ENCODE measurements at regions not wholly inside any gene's neighbourhood (a gene's known extent, or its start where the extent isn't known, plus 50 kb on each side); places are given as distances from the start of the nearest gene placed in this dataset.

GRCh38 chr5:133877351-133878235, 90.8 kb downstream of the C5orf15 start:
- peaks cover 21% of the 10 kb centered on the region for H3K4me1 Mint-ChIP-seq (ENCODE audit: low read depth)
- no peak for DNase-seq (ENCODE audit: low spot score)
- intact Hi-C loops (cut with micrococcal nuclease), result loop anchor here (10.0 kb wide), 1 partner anchor 763 kb away; no protein-coding TSS in a partner anchor
- H3K27ac Mint-ChIP-seq, result no peak overlapping the region
- no peaks in the 10 kb centered on the region for H3K27me3 Mint-ChIP-seq (ENCODE audit: low read depth)
- peaks cover 4% of the 10 kb centered on the region for H3K36me3 Mint-ChIP-seq (ENCODE audit: low read depth)
- no peak overlapping the region for H3K4me3 Mint-ChIP-seq (ENCODE audit: low read depth)
- H3K9me3 Mint-ChIP-seq, result peaks cover 19% of the 10 kb centered on the region

GRCh38 chr5:133876266-133876665, 92.2 kb downstream of the C5orf15 start:
- no peaks in the 10 kb centered on the region for H3K27me3 Mint-ChIP-seq (ENCODE audit: low read depth)
- DNase-seq (ENCODE audit: low spot score), result no peak
- H3K4me3 Mint-ChIP-seq (ENCODE audit: low read depth), result no peak overlapping the region
- peaks cover 19% of the 10 kb centered on the region for H3K9me3 Mint-ChIP-seq
- peaks cover 4% of the 10 kb centered on the region for H3K36me3 Mint-ChIP-seq (ENCODE audit: low read depth)
- H3K27ac Mint-ChIP-seq, result no peak overlapping the region
- peaks cover 22% of the 10 kb centered on the region for H3K4me1 Mint-ChIP-seq (ENCODE audit: low read depth)
- intact Hi-C loops (cut with micrococcal nuclease), result loop anchor here (10.0 kb wide), 1 partner anchor 761 kb away; no protein-coding TSS in a partner anchor

GRCh38 chr5:133875179-133875578, 93.2 kb downstream of the C5orf15 start:
- H3K36me3 Mint-ChIP-seq (ENCODE audit: low read depth), result peaks cover 4% of the 10 kb centered on the region
- H3K4me1 Mint-ChIP-seq (ENCODE audit: low read depth), result peaks cover 27% of the 10 kb centered on the region
- intact Hi-C loops (cut with micrococcal nuclease), result loop anchor here (10.0 kb wide), 1 partner anchor 760 kb away; no protein-coding TSS in a partner anchor
- H3K27me3 Mint-ChIP-seq (ENCODE audit: low read depth), result no peaks in the 10 kb centered on the region
- H3K27ac Mint-ChIP-seq, result peak overlapping the region; percentile 89
- no peak for DNase-seq (ENCODE audit: low spot score)
- no peak overlapping the region for H3K4me3 Mint-ChIP-seq (ENCODE audit: low read depth)
- H3K9me3 Mint-ChIP-seq, result peaks cover 19% of the 10 kb centered on the region

- H3K27ac Mint-ChIP-seq, result peak overlapping the region; percentile 89
- peaks cover 4% of the 10 kb centered on the region for H3K36me3 Mint-ChIP-seq (ENCODE audit: low read depth)
- intact Hi-C loops (cut with micrococcal nuclease), result loop anchor here (10.0 kb wide), 1 partner anchor 759 kb away; no protein-coding TSS in a partner anchor
- H3K27me3 Mint-ChIP-seq (ENCODE audit: low read depth), result no peaks in the 10 kb centered on the region
- no peak overlapping the region for H3K4me3 Mint-ChIP-seq (ENCODE audit: low read depth)
- H3K9me3 Mint-ChIP-seq, result peaks cover 19% of the 10 kb centered on the region
- H3K4me1 Mint-ChIP-seq (ENCODE audit: low read depth), result peaks cover 35% of the 10 kb centered on the region
- DNase-seq (ENCODE audit: low spot score), result no peak
These were observed 95.0 kb downstream of the C5orf15 start for GRCh38 chr5:133873449-133873848.

GRCh38 chr5:133870661-133871060, 97.8 kb downstream of the C5orf15 start:
- Mint-ChIP-seq H3K4me3 (ENCODE audit: low read depth) (no peak overlapping the region), H3K4me1 (ENCODE audit: low read depth) (peaks cover 35% of the 10 kb centered on the region), H3K27ac (peak overlapping the region; percentile 61), H3K9me3 (peaks cover 15% of the 10 kb centered on the region), H3K27me3 (ENCODE audit: low read depth) (no peaks in the 10 kb centered on the region), H3K36me3 (ENCODE audit: low read depth) (peaks cover 4% of the 10 kb centered on the region)
- DNase-seq (ENCODE audit: low spot score), result no peak
- intact Hi-C loops (cut with micrococcal nuclease), result loop anchor here (10.0 kb wide), 1 partner anchor 756 kb away; no protein-coding TSS in a partner anchor

- Mint-ChIP-seq H3K27ac (peak overlapping the region; percentile 9), H3K27me3 (ENCODE audit: low read depth) (no peaks in the 10 kb centered on the region), H3K36me3 (ENCODE audit: low read depth) (peaks cover 4% of the 10 kb centered on the region), H3K9me3 (peaks cover 6% of the 10 kb centered on the region), H3K4me3 (ENCODE audit: low read depth) (no peak overlapping the region), H3K4me1 (ENCODE audit: low read depth) (peaks cover 30% of the 10 kb centered on the region)
- DNase-seq (ENCODE audit: low spot score), result no peak
- intact Hi-C loops (cut with micrococcal nuclease), result loop anchor here (1.0 to 10.0 kb wide), 4 partner anchors 115 to 755 kb away; no protein-coding TSS in a partner anchor
These were observed 98.7 kb downstream of the C5orf15 start for GRCh38 chr5:133869519-133870335.

- intact Hi-C loops (cut with micrococcal nuclease), result loop anchor here (1.0 to 10.0 kb wide), 3 partner anchors 115 to 317 kb away; no protein-coding TSS in a partner anchor
- peaks cover 3% of the 10 kb centered on the region for H3K9me3 Mint-ChIP-seq
- H3K4me3 Mint-ChIP-seq (ENCODE audit: low read depth), result no peak overlapping the region
- no peaks in the 10 kb centered on the region for H3K27me3 Mint-ChIP-seq (ENCODE audit: low read depth)
- H3K36me3 Mint-ChIP-seq (ENCODE audit: low read depth), result peaks cover 2% of the 10 kb centered on the region
- peak; percentile 68 for DNase-seq (ENCODE audit: low spot score)
- peaks cover 24% of the 10 kb centered on the region for H3K4me1 Mint-ChIP-seq (ENCODE audit: low read depth)
- H3K27ac Mint-ChIP-seq, result peak overlapping the region; percentile 9
These were observed 99.4 kb downstream of the C5orf15 start for GRCh38 chr5:133868946-133869518.

- Mint-ChIP-seq H3K9me3 (no peaks in the 10 kb centered on the region), H3K27ac (no peak overlapping the region), H3K4me3 (ENCODE audit: low read depth) (no peak overlapping the region), H3K4me1 (ENCODE audit: low read depth) (peaks cover 17% of the 10 kb centered on the region), H3K36me3 (ENCODE audit: low read depth) (no peaks in the 10 kb centered on the region), H3K27me3 (ENCODE audit: low read depth) (no peaks in the 10 kb centered on the region)
- DNase-seq (ENCODE audit: low spot score), result no peak
- intact Hi-C loops (cut with micrococcal nuclease), result loop anchor here (10.0 kb wide), 1 partner anchor 243 kb away; no protein-coding TSS in a partner anchor
These were observed 100.4 kb downstream of the C5orf15 start for GRCh38 chr5:133867851-133868545.

GRCh38 chr5:133867341-133867740, 101.1 kb downstream of the C5orf15 start:
- H3K36me3 Mint-ChIP-seq (ENCODE audit: low read depth), result no peaks in the 10 kb centered on the region
- no peaks in the 10 kb centered on the region for H3K27me3 Mint-ChIP-seq (ENCODE audit: low read depth)
- intact Hi-C loops (cut with micrococcal nuclease), result loop anchor here (10.0 kb wide), 1 partner anchor 243 kb away; no protein-coding TSS in a partner anchor
- no peak overlapping the region for H3K4me3 Mint-ChIP-seq (ENCODE audit: low read depth)
- no peak for DNase-seq (ENCODE audit: low spot score)
- no peaks in the 10 kb centered on the region for H3K9me3 Mint-ChIP-seq
- H3K4me1 Mint-ChIP-seq (ENCODE audit: low read depth), result peaks cover 14% of the 10 kb centered on the region
- no peak overlapping the region for H3K27ac Mint-ChIP-seq

GRCh38 chr5:133866903-133867245, 101.6 kb downstream of the C5orf15 start:
- Mint-ChIP-seq H3K27me3 (ENCODE audit: low read depth) (no peaks in the 10 kb centered on the region), H3K4me1 (ENCODE audit: low read depth) (peaks cover 14% of the 10 kb centered on the region), H3K36me3 (ENCODE audit: low read depth) (no peaks in the 10 kb centered on the region), H3K27ac (no peak overlapping the region), H3K9me3 (no peaks in the 10 kb centered on the region), H3K4me3 (ENCODE audit: low read depth) (no peak overlapping the region)
- intact Hi-C loops (cut with micrococcal nuclease), result loop anchor here (10.0 kb wide), 1 partner anchor 242 kb away; no protein-coding TSS in a partner anchor
- no peak for DNase-seq (ENCODE audit: low spot score)

GRCh38 chr5:133866160-133866902, 102.1 kb downstream of the C5orf15 start:
- no peaks in the 10 kb centered on the region for H3K27me3 Mint-ChIP-seq (ENCODE audit: low read depth)
- H3K9me3 Mint-ChIP-seq, result no peaks in the 10 kb centered on the region
- H3K4me3 Mint-ChIP-seq (ENCODE audit: low read depth), result no peak overlapping the region
- no peak for DNase-seq (ENCODE audit: low spot score)
- no peaks in the 10 kb centered on the region for H3K36me3 Mint-ChIP-seq (ENCODE audit: low read depth)
- H3K27ac Mint-ChIP-seq, result no peak overlapping the region
- H3K4me1 Mint-ChIP-seq (ENCODE audit: low read depth), result peaks cover 14% of the 10 kb centered on the region
- intact Hi-C loops (cut with micrococcal nuclease), result loop anchor here (10.0 kb wide), 1 partner anchor 242 kb away; no protein-coding TSS in a partner anchor
